Upper lobe of left lung (tissue), 6 donors: ENCODE measurements at regions not wholly inside any gene's neighbourhood (a gene's known extent, or its start where the extent isn't known, plus 50 kb on each side); places are given as distances from the start of the nearest gene placed in this dataset.

Experiments
- ATAC-seq, 2 donors: fragments of 200-7000 bp; cut with Tn5 transposase; one replicate each; pipeline ENCODE4 v1.9.1; 2022; ENCODE audit warnings: mild to moderate bottlenecking in 2 of 2, moderate library complexity in 2 of 2; ENCODE audit not compliant: low FRiP score in 2 of 2
- DNase-seq, 2 donors: peaks; one replicate each; pipeline ENCODE4 v3.0.0-alpha.2; 2019 to 2020
- H3K27ac ChIP-seq, 4 donors: fragments of 200-600 bp; sonication (generic); one replicate each; pipeline ENCODE4 v1.5.1; 2016 to 2019
- H3K27me3 ChIP-seq, 4 donors: fragments of 200-600 bp; sonication (generic); one replicate each; pipeline ENCODE4 v1.5.1; 2017 to 2019
- H3K36me3 ChIP-seq, 4 donors: fragments of 200-600 bp; sonication (generic); one replicate each; pipeline ENCODE4 v1.5.1; 2016 to 2019
- H3K4me1 ChIP-seq, 4 donors: fragments of 200-600 bp; sonication (generic); one replicate each; pipeline ENCODE4 v1.5.1; 2018 to 2019
- H3K4me3 ChIP-seq, 4 donors: fragments of 200-600 bp; sonication (generic); one replicate each; pipeline ENCODE4 v1.5.1; 2017 to 2019; ENCODE audit warnings: mild to moderate bottlenecking in 2 of 4, moderate library complexity in 1 of 4
- H3K9me3 ChIP-seq, 4 donors: fragments of 200-600 bp; sonication (generic); one replicate each; pipeline ENCODE4 v1.5.1; 2018 to 2019
- EP300 ChIP-seq, 4 donors: sonication (generic); formaldehyde crosslinking; IDR thresholded peaks; one replicate each; pipeline ENCODE4 v1.5.1; 2017; ENCODE audit warnings: antibody characterized with exemption in 4 of 4, control low read depth in 2 of 4
- POLR2A ChIP-seq, 4 donors: fragments of 450-650 bp; IDR thresholded peaks; one replicate each; pipeline ENCODE4 v1.5.1; 2016 to 2017; ENCODE audit warnings: antibody characterized with exemption in 4 of 4, mild to moderate bottlenecking in 2 of 4
- POLR2AphosphoS5 ChIP-seq, 2 donors: sonication (generic); formaldehyde crosslinking; IDR thresholded peaks; one replicate each; pipeline ENCODE4 v1.5.1; 2017; ENCODE audit warnings: antibody characterized with exemption in 2 of 2
- WGBS, 2 donors: methylation state at CpG; one replicate each; pipeline ENCODE4 v1.1.5; 2017 to 2018; 5-methylcytosine and 5-hydroxymethylcytosine counted together
- TF ChIP-seq, protein P1 (sequence below), 6 experiments: fragments of 450-650 bp in 4 of 6; fragments of 200-600 bp in 2 of 6; sonication (generic) in 2 of 6; IDR thresholded peaks; one replicate each; pipeline ENCODE4 v1.5.1; 2016 to 2019; ENCODE audit warnings: antibody characterized with exemption in 6 of 6
- donor health status: DM: no; HTN: no; CAD: no; lungs with moderate emphysema.
- donor health status: DM: no; HTN: yes; CAD: no; lungs with severe emphysema.

DNA sequence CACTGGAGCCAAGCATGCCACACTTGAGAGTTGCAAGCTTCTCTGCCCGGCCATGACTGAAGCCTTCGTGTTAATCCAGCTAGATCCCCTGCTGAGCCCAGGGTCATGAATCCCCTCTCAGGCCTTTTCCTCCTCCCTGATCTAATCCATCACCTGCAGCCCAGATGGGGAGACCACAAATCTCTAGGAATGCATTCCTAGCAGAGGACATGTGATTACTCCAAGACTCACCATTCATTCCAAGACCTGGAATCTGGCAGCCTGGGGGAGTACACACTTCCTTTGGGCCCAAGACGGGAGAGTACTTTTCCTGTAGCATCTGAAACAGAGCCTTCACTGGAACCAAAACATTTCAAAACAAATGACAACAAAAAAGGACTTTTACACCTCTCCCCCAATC is 269.3 kb upstream of the NFIA start:
- ATAC-seq: no peak
- Histone ChIP-seq H3K27ac (no peak overlapping the region), H3K9me3 (no peaks in the 10 kb centered on the region), H3K36me3 (no peaks in the 10 kb centered on the region), H3K4me3 (no peak overlapping the region), H3K4me1 (no peaks in the 10 kb centered on the region), H3K27me3 (no peaks in the 10 kb centered on the region)
- TF ChIP-seq EP300 (IDR thresholded peaks at IDR 0.05): no peak
- TF ChIP-seq, protein P1, sequence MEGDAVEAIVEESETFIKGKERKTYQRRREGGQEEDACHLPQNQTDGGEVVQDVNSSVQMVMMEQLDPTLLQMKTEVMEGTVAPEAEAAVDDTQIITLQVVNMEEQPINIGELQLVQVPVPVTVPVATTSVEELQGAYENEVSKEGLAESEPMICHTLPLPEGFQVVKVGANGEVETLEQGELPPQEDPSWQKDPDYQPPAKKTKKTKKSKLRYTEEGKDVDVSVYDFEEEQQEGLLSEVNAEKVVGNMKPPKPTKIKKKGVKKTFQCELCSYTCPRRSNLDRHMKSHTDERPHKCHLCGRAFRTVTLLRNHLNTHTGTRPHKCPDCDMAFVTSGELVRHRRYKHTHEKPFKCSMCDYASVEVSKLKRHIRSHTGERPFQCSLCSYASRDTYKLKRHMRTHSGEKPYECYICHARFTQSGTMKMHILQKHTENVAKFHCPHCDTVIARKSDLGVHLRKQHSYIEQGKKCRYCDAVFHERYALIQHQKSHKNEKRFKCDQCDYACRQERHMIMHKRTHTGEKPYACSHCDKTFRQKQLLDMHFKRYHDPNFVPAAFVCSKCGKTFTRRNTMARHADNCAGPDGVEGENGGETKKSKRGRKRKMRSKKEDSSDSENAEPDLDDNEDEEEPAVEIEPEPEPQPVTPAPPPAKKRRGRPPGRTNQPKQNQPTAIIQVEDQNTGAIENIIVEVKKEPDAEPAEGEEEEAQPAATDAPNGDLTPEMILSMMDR (IDR thresholded peaks at IDR 0.05): no peak
- no peak for TF ChIP-seq POLR2AphosphoS5 (IDR thresholded peaks at IDR 0.05)
- no peak for TF ChIP-seq POLR2A (IDR thresholded peaks at IDR 0.05)
- 79 to 84% methylated on average over 2 to 3 of the region's 3 CpGs for WGBS, 2 donors
- DNase-seq: no peak

DNA sequence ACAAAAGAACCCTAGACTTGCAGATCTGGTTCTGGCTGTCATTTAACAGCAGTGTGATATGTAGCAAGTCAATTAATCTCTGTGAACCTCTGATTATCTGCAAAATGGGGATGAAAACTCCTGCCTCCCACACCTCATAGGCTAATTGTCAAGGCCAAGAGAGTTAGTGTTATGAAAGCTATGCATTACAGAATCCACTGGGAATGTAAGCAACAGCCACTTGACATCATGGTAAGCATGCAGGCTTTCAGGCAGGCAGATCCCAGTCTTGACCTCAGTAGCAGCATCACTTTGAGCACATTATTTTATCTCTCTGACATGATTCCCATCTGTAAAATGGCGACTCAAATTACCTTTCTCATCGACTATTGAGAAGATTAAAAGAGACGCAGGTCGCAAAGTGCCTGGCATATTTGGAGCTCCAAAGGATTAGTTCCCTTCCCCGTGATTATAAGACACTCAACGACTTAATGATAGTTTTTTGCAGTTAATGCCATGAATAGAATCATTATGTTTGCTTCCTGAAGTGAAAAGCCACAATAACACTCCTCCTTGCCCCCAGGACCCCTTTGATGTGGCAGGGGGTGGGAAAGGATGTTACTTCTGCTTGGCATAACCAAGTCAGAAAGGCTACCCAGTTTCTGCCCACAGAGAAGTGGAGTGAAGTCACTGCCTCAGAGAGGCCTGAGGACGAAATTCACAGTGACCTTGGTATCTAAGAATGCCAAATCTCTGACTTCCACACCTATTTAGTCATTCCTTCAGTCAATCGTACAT is 273.0 kb upstream of the NFIA start:
- 69 to 72% methylated on average over 8 of the region's 8 CpGs for WGBS, 2 donors

DNA sequence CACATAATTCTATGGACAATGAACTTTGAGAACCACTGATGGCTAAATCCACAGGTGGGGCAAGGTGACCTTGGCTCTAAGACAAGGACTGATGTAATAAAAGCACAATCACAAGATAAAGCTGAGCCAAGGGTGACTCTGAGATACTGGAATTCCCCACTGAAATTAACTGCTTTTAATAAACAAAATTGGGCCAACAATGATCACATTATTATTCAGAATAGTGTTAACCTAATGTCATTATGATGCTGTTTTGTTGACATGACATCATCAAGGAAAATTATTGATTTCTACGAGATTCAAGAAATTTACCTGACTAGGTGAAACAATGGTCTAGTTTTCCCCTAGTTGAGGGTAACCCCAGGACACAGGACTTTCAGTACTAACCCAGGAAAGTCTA is 273.7 kb upstream of the NFIA start:
- H3K36me3 ChIP-seq: no peaks in the 10 kb centered on the region
- no peaks in the 10 kb centered on the region for H3K9me3 ChIP-seq
- H3K27ac ChIP-seq: no peak overlapping the region
- TF ChIP-seq EP300 (IDR thresholded peaks at IDR 0.05) (no peak), POLR2AphosphoS5 (IDR thresholded peaks at IDR 0.05) (no peak), POLR2A (IDR thresholded peaks at IDR 0.05) (no peak)
- TF ChIP-seq, protein P1 (IDR thresholded peaks at IDR 0.05): no peak
- no peak for DNase-seq
- no peak for ATAC-seq
- H3K27me3 ChIP-seq: no peaks in the 10 kb centered on the region
- no peak overlapping the region for H3K4me3 ChIP-seq
- H3K4me1 ChIP-seq: no peaks in the 10 kb centered on the region
- 77 to 90% methylated on average over 1 of the region's 1 CpG for WGBS, 2 donors

More for the DNA sequence above, 273.0 kb upstream of the NFIA start:
- no peak for ATAC-seq
- H3K27ac ChIP-seq: no peak overlapping the region
- DNase-seq: no peak
- H3K27me3 ChIP-seq: no peaks in the 10 kb centered on the region
- H3K36me3 ChIP-seq: no peaks in the 10 kb centered on the region
- H3K9me3 ChIP-seq: no peaks in the 10 kb centered on the region
- H3K4me1 ChIP-seq: no peaks in the 10 kb centered on the region
- TF ChIP-seq, protein P1 (IDR thresholded peaks at IDR 0.05): no peak
- no peak overlapping the region for H3K4me3 ChIP-seq

DNA sequence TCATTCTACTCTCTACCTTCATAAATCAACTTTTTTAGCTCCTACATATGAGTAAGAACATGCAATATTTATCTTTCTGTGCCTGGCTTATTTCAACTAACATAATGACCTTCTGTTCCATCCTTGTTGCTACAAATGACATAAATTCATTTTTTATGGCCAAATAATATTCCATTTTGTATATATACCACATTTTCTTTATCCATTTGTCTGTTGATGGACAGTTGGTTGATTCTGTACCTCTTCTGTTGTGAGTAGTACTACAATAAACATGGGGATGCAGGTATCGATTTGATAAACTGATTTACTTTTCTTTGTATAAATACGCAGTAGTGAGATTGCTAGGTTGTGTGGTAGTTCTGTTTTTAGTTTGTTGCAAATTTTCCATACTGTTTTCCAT is 279.5 kb upstream of the NFIA start:
- no peaks in the 10 kb centered on the region for H3K9me3 ChIP-seq
- H3K4me3 ChIP-seq: no peak overlapping the region
- no peaks in the 10 kb centered on the region for H3K36me3 ChIP-seq
- DNase-seq (no peak), ATAC-seq (no peak)
- H3K4me1 ChIP-seq: no peaks in the 10 kb centered on the region
- TF ChIP-seq, protein P1 (IDR thresholded peaks at IDR 0.05): no peak
- TF ChIP-seq EP300 (IDR thresholded peaks at IDR 0.05): no peak
- no peak for TF ChIP-seq POLR2A (IDR thresholded peaks at IDR 0.05)
- TF ChIP-seq POLR2AphosphoS5 (IDR thresholded peaks at IDR 0.05): no peak
- H3K27ac ChIP-seq: no peak overlapping the region
- WGBS, 2 donors: 97 to 98% methylated on average over 2 of the region's 2 CpGs
- H3K27me3 ChIP-seq: no peaks in the 10 kb centered on the region

DNA sequence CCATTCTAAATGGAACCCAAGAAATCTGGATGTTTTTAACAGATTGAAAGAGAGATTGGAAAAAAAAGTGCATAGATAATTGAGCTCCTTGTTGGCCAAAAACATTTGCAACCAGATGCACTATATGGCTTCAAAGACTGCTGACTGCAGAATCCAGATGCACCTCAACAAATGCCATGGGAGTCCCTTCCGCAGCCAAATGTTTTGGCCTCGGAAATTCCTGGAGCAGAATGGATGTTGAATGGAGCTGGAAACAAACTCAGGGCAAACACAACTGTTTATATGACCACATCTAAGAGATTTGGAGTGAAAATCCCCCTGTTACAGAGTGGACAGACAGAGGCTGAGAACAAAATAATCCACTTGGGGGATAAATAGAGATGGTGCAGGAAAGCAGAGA is 285.0 kb upstream of the NFIA start:
- WGBS, 2 donors: 83 to 90% methylated on average over 2 of the region's 2 CpGs
- no peak overlapping the region for H3K4me3 ChIP-seq
- ATAC-seq: no peak
- no peaks in the 10 kb centered on the region for H3K4me1 ChIP-seq
- no peaks in the 10 kb centered on the region for H3K27me3 ChIP-seq
- H3K9me3 ChIP-seq: no peaks in the 10 kb centered on the region
- H3K27ac ChIP-seq: no peak overlapping the region
- H3K36me3 ChIP-seq: no peaks in the 10 kb centered on the region
- no peak for DNase-seq
- no peak for TF ChIP-seq EP300 (IDR thresholded peaks at IDR 0.05)
- TF ChIP-seq POLR2A (IDR thresholded peaks at IDR 0.05): no peak
- TF ChIP-seq, protein P1 (IDR thresholded peaks at IDR 0.05): no peak
- no peak for TF ChIP-seq POLR2AphosphoS5 (IDR thresholded peaks at IDR 0.05)
